HFFc6 (cell line): ENCODE measurements at regions not wholly inside any gene's neighbourhood (a gene's known extent, or its start where the extent isn't known, plus 50 kb on each side); places are given as distances from the start of the nearest gene placed in this dataset.

Source experiments
- DNase-seq: peaks from one replicate; pipeline ENCODE4 v3.0.0-alpha.2; 2018
- H3K27ac Mint-ChIP-seq: 2 replicates; pipeline ENCODE4 v1.8.0; 2020; ENCODE audit warnings: mild to moderate bottlenecking, mixed read lengths
- H3K27me3 Mint-ChIP-seq: 2 replicates; pipeline ENCODE4 v1.8.0; 2021; ENCODE audit warnings: mild to moderate bottlenecking, moderate library complexity, mixed read lengths; ENCODE audit not compliant: insufficient read depth
- H3K36me3 Mint-ChIP-seq: 2 replicates; pipeline ENCODE4 v1.8.0; 2021; ENCODE audit warnings: low read depth, mixed read lengths
- H3K4me1 Mint-ChIP-seq: 2 replicates; pipeline ENCODE4 v1.8.0; 2020; ENCODE audit warnings: low read depth, mixed read lengths
- H3K4me3 Mint-ChIP-seq: 2 replicates; pipeline ENCODE4 v1.8.0; 2020; ENCODE audit warnings: mild to moderate bottlenecking, moderate library complexity, mixed read lengths
- H3K9me3 Mint-ChIP-seq: 2 replicates; pipeline ENCODE4 v1.8.0; 2020; ENCODE audit warnings: mild to moderate bottlenecking, mixed read lengths
- CTCF ChIP-seq: fragments of 200-600 bp; sonication (generic); IDR thresholded peaks from 2 replicates; pipeline ENCODE4 v1.5.0; 2021; ENCODE audit warnings: antibody characterized with exemption, mild to moderate bottlenecking

DNA sequence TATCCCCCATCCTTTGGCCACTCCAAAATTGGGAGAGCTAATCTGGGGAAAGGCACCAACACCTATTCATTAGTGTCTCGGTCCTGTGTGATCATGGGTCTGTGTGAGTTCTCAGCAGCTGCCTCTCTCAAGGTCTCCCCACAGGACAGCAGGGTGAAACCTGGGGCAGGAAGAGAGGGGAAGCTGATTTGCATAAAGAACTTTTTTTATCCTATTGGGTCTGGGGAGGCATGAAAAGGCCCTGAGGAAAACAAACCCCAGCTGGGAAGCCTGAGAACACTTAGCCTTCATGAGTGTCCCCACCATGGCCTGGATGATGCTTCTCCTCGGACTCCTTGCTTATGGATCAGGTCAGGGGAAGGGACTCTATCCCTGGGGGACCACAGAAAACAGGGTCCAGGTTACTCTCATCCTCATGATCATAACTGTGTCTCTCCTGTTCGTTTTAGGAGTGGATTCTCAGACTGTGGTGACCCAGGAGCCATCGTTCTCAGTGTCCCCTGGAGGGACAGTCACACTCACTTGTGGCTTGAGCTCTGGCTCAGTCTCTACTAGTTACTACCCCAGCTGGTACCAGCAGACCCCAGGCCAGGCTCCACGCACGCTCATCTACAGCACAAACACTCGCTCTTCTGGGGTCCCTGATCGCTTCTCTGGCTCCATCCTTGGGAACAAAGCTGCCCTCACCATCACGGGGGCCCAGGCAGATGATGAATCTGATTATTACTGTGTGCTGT, 116.0 kb upstream of the TOP3B start:
- Mint-ChIP-seq H3K4me1 (no peaks in the 10 kb centered on the region), H3K9me3 (no peaks in the 10 kb centered on the region), H3K4me3 (no peak overlapping the region), H3K27ac (no peak overlapping the region), H3K27me3 (peaks cover 25% of the 10 kb centered on the region), H3K36me3 (no peaks in the 10 kb centered on the region)
- TF ChIP-seq CTCF, result no peak
- DNase-seq, result no peak

DNA sequence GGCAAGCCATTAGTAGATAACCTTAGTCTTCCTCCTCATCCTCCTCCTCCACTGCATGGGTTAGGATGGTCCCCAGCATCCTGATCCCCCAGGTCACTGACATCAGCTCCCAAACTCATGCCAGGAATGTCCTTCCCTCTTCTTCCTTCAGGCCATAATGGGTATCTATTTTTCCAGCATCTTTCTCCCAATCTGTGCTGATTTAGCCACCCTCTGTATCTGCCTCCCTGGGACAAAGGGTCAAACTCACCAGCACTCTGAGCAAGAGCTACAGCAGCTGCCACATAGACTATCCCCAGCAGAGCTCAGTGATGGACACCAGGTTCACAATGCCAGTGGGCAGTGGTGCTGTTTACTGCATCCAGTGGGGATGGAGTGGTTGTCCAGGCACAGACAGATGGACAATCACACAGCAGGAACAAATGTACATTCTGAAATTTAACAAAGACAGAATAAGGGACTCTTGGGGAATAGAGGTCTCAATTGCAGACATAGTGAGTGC, 115.2 kb upstream of the TOP3B start:
- Mint-ChIP-seq H3K27ac (no peak overlapping the region), H3K9me3 (no peaks in the 10 kb centered on the region), H3K4me3 (no peak overlapping the region), H3K4me1 (no peaks in the 10 kb centered on the region), H3K27me3 (peaks cover 26% of the 10 kb centered on the region), H3K36me3 (no peaks in the 10 kb centered on the region)
- no peak for DNase-seq
- TF ChIP-seq CTCF, result no peak

- Mint-ChIP-seq H3K36me3 (no peaks in the 10 kb centered on the region), H3K4me3 (no peak overlapping the region), H3K9me3 (no peaks in the 10 kb centered on the region), H3K4me1 (no peaks in the 10 kb centered on the region), H3K27ac (no peak overlapping the region), H3K27me3 (peaks cover 34% of the 10 kb centered on the region)
- DNase-seq, result no peak
- TF ChIP-seq CTCF, result no peak
Measured at GRCh38 chr22:22094921-22095320, 112.3 kb upstream of the TOP3B start.

DNA sequence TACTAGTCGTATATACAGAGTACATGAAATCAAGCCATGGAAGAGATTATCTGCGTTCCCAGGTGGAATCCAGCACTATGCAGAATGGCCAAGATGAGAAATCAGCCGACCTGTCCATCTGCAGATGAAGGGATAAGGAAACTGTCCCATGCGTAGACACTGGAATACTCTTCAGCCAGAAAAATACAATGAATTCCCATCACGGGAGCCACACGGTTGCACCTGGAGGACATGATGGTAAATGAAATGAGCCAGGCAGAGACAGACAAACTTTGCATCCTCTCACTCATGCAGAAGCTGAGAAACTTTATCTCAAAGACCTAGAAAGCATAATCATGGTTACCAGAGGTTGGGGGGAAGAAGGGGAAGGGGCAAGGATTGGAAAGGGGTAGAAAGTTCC, 111.9 kb upstream of the TOP3B start:
- Mint-ChIP-seq H3K4me1 (no peaks in the 10 kb centered on the region), H3K27ac (no peak overlapping the region), H3K9me3 (no peaks in the 10 kb centered on the region), H3K27me3 (peaks cover 34% of the 10 kb centered on the region), H3K4me3 (no peak overlapping the region), H3K36me3 (no peaks in the 10 kb centered on the region)
- no peak for DNase-seq
- TF ChIP-seq CTCF, result no peak

DNA sequence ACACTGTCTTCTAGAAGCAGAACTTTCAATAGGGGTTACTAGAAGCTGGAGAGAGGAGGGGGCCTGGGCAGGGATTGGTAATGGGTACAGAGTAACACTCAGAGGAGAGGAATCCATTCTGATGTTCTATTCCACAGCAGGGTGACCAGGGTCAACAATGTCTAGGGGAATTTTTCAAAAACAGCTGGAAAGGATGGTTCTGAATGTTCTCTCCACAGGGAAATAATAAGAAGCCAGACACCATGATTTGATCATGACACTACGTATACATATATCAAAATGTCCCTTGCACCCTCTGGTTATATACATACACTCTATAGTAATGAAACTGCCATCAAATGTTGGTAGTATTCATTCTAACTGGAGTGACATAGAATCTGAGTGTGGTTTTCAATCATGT, 111.2 kb upstream of the TOP3B start:
- no peaks in the 10 kb centered on the region for H3K36me3 Mint-ChIP-seq
- H3K4me1 Mint-ChIP-seq, result no peaks in the 10 kb centered on the region
- H3K27ac Mint-ChIP-seq, result no peak overlapping the region
- peaks cover 30% of the 10 kb centered on the region for H3K27me3 Mint-ChIP-seq
- TF ChIP-seq CTCF, result no peak
- no peaks in the 10 kb centered on the region for H3K9me3 Mint-ChIP-seq
- no peak overlapping the region for H3K4me3 Mint-ChIP-seq
- DNase-seq, result no peak
